ENCODE measurements at regions not wholly inside any gene's neighbourhood (a gene's known extent, or its start where the extent isn't known, plus 50 kb on each side); places are given as distances from the start of the nearest gene placed in this dataset.

DNA sequence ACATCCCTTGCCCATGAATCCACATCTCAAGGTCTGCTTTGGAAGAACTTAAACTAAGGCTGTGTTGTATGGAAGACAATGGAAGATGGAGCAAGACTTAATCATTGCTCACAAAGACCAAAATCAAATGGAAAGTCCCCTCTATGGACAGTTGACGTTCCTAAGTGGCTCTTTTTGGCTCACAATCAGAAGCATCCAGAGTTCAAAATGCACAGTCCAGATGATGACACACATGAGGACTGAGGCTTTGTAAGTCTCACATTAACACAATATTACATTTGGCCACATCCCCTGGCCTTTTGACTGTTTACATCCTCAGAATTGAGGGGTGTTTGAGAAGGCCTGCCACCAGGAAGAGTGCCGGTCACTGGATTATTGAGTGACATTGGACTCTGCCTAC is 122.3 kb upstream of the CPM start:
- TF ChIP-seq, protein P1, sequence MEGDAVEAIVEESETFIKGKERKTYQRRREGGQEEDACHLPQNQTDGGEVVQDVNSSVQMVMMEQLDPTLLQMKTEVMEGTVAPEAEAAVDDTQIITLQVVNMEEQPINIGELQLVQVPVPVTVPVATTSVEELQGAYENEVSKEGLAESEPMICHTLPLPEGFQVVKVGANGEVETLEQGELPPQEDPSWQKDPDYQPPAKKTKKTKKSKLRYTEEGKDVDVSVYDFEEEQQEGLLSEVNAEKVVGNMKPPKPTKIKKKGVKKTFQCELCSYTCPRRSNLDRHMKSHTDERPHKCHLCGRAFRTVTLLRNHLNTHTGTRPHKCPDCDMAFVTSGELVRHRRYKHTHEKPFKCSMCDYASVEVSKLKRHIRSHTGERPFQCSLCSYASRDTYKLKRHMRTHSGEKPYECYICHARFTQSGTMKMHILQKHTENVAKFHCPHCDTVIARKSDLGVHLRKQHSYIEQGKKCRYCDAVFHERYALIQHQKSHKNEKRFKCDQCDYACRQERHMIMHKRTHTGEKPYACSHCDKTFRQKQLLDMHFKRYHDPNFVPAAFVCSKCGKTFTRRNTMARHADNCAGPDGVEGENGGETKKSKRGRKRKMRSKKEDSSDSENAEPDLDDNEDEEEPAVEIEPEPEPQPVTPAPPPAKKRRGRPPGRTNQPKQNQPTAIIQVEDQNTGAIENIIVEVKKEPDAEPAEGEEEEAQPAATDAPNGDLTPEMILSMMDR (IDR thresholded peaks at IDR 0.05; ENCODE audit: low read depth, low read length, poor library complexity, severe bottlenecking) = no peak
- TF ChIP-seq EZH2phosphoT487 (IDR thresholded peaks at IDR 0.05; ENCODE audit: borderline replicate concordance, low read length) = no peak

All from DOHH2 (cell line).